PC-9 (cell line): ENCODE measurements at regions not wholly inside any gene's neighbourhood (a gene's known extent, or its start where the extent isn't known, plus 50 kb on each side); places are given as distances from the start of the nearest gene placed in this dataset.

Experiments used
- BruUV-seq: library from RNA; stranded (reverse); fragments of 400-500 nt; replicated peaks from 2 replicates; lab custom pipeline; 2021; lab: Mats Ljungman, UMichigan
- CTCF ChIA-PET: fragments of 300-600 bp; sonication (Branson Sonifier 250); formaldehyde crosslinking; loops from one replicate; lab custom pipeline; 2022; ENCODE audit warnings: antibody characterized with exemption; lab: Charles Lee
- POLR2A ChIA-PET: fragments of 300-600 bp; sonication (Branson Sonifier 250); formaldehyde crosslinking; loops from one replicate; lab custom pipeline; 2022; ENCODE audit warnings: antibody characterized with exemption; ENCODE audit not compliant: unreplicated experiment; lab: Charles Lee
- DNase-seq, 2 experiments: peaks; one replicate each; pipeline versions ENCODE4 v3.0.0 to v3.0.0-alpha.2; 2015 to 2022; ENCODE audit warnings: mixed read lengths in 1 of 2
- H2AFZ ChIP-seq: fragments of 200-600 bp; sonication (generic); 2 replicates; pipeline ENCODE4 v1.8.1; 2017; ENCODE audit warnings: antibody characterized with exemption
- H3F3A ChIP-seq: fragments of 200-600 bp; sonication (generic); 2 replicates; pipeline ENCODE4 v1.8.1; 2017; ENCODE audit warnings: antibody characterized with exemption, mild to moderate bottlenecking, low read depth; ENCODE audit not compliant: insufficient read depth
- H3K27ac ChIP-seq: fragments of 200-600 bp; sonication (generic); 2 replicates; pipeline ENCODE4 v1.6.1; 2016; ENCODE audit warnings: mixed run types
- H3K27me3 ChIP-seq: fragments of 200-600 bp; sonication (generic); 2 replicates; pipeline ENCODE4 v1.6.1; 2016; ENCODE audit warnings: low read depth, mixed run types; ENCODE audit not compliant: insufficient read depth
- H3K36me3 ChIP-seq: fragments of 200-600 bp; sonication (generic); 2 replicates; pipeline ENCODE4 v1.6.1; 2016; ENCODE audit warnings: low read depth, mixed run types
- H3K4me1 ChIP-seq: fragments of 200-600 bp; sonication (generic); replicated peaks from 2 replicates; pipeline ENCODE4 v1.6.1; 2016; ENCODE audit warnings: mixed run types; ENCODE audit not compliant: insufficient read depth
- H3K4me2 ChIP-seq: fragments of 200-600 bp; sonication (generic); 2 replicates; pipeline ENCODE4 v1.6.1; 2017; ENCODE audit warnings: mixed run types
- H3K4me3 ChIP-seq: fragments of 200-600 bp; sonication (generic); 2 replicates; pipeline ENCODE4 v1.6.1; 2016; ENCODE audit warnings: mixed run types
- H3K79me2 ChIP-seq: fragments of 200-600 bp; sonication (generic); 2 replicates; pipeline ENCODE4 v1.6.1; 2017; ENCODE audit warnings: low read depth, mixed run types
- H3K9me2 ChIP-seq: fragments of 200-600 bp; sonication (generic); 2 replicates; pipeline ENCODE4 v1.8.1; 2017; ENCODE audit warnings: mild to moderate bottlenecking; ENCODE audit not compliant: insufficient read depth
- H3K9me3 ChIP-seq: fragments of 200-600 bp; sonication (generic); 2 replicates; pipeline ENCODE4 v1.8.1; 2016; ENCODE audit warnings: low read depth; ENCODE audit not compliant: insufficient read depth
- H4K20me1 ChIP-seq: fragments of 200-600 bp; sonication (generic); 2 replicates; pipeline ENCODE4 v1.8.1; 2017; ENCODE audit not compliant: insufficient read depth
- EZH2 ChIP-seq: fragments of 200-600 bp; sonication (generic); IDR thresholded peaks from 2 replicates; pipeline ENCODE4 v1.8.0; 2017; ENCODE audit warnings: antibody characterized with exemption, low read depth
- intact Hi-C: fragments of 100-400 bp; cut with micrococcal nuclease; formaldehyde crosslinking; loops from one replicate; pipeline ENCODE4 v1.10.0; 2022; ENCODE audit not compliant: unreplicated experiment
- TF ChIP-seq, protein P1 (sequence below): fragments of 200-600 bp; sonication (generic); conservative IDR thresholded peaks from 2 replicates; pipeline ENCODE4 v1.6.1; 2017; ENCODE audit warnings: mixed run types, antibody characterized with exemption, mild to moderate bottlenecking, moderate library complexity

DNA sequence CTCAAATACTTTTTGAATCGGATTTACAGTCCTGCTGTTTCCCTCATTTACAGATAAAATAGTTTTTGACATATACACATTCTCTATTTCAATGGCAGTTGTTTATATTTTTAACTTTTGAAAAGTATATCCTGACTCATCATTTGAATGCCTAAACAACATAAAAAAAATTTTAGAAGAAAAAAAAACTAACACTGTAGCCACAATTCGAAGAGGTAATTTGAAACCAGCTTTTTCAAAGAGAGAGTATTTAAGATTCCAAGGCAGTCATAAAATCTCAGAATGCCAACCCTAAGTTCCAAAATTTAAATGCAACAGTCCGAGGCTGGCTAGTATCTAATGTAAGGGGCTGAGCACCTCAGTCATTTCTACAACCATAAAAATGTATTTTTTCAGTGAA, 626.8 kb downstream of the DNAH5 start:
- TF ChIP-seq, protein P1, sequence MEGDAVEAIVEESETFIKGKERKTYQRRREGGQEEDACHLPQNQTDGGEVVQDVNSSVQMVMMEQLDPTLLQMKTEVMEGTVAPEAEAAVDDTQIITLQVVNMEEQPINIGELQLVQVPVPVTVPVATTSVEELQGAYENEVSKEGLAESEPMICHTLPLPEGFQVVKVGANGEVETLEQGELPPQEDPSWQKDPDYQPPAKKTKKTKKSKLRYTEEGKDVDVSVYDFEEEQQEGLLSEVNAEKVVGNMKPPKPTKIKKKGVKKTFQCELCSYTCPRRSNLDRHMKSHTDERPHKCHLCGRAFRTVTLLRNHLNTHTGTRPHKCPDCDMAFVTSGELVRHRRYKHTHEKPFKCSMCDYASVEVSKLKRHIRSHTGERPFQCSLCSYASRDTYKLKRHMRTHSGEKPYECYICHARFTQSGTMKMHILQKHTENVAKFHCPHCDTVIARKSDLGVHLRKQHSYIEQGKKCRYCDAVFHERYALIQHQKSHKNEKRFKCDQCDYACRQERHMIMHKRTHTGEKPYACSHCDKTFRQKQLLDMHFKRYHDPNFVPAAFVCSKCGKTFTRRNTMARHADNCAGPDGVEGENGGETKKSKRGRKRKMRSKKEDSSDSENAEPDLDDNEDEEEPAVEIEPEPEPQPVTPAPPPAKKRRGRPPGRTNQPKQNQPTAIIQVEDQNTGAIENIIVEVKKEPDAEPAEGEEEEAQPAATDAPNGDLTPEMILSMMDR, result no peak
- TF ChIP-seq EZH2, result no peak
- Histone ChIP-seq H3F3A (no peaks in the 10 kb centered on the region), H3K4me2 (no peak overlapping the region), H3K4me1 (no peaks in the 10 kb centered on the region), H2AFZ (no peak overlapping the region), H3K9me2 (no peaks in the 10 kb centered on the region; the same call in 1 of the 2 replicates), H3K36me3 (no peaks in the 10 kb centered on the region), H3K79me2 (no peaks in the 10 kb centered on the region), H3K27ac (no peak overlapping the region), H3K9me3 (no peaks in the 10 kb centered on the region), H3K27me3 (no peaks in the 10 kb centered on the region), H3K4me3 (no peak overlapping the region), H4K20me1 (no peaks in the 10 kb centered on the region)
- intact Hi-C loops, result no loop called here
- no peak for DNase-seq
- no TSS peak for BruUV-seq
- POLR2A ChIA-PET, result interaction anchor here (0.7 kb wide), 1 partner anchor 137 kb away, joined by 9 read pairs; no protein-coding TSS in a partner anchor
- CTCF ChIA-PET, result no interaction called here

DNA sequence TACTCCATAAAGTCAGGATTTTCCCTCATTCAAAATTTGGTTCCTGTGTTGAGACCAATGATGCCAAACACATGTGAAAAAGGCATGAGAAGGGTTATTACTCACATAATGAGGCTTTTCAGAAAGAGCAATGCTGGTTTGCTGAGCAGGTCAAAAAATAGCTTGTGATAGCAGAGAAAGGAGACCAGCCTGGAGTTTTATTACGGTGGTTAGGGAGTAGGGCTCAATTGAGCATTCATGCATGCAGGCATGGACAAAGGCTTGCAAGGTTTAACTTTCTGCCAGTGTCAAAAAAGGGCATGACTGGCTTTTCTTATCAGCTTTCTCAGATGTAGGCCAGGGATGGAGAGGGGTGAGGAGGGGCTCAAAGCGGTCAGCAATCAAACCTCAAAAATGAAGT, 628.3 kb downstream of the DNAH5 start:
- CTCF ChIA-PET, result no interaction called here
- no peak for DNase-seq
- BruUV-seq, result no TSS peak
- POLR2A ChIA-PET, result no interaction called here
- TF ChIP-seq, protein P1, result no peak
- TF ChIP-seq EZH2, result no peak
- H3K27me3 ChIP-seq, result no peaks in the 10 kb centered on the region
- H3K4me3 ChIP-seq, result no peak overlapping the region
- no peaks in the 10 kb centered on the region for H3K36me3 ChIP-seq
- intact Hi-C loops, result no loop called here
- H3K9me2 ChIP-seq, result no peaks in the 10 kb centered on the region; the same call in 1 of the 2 replicates
- no peaks in the 10 kb centered on the region for H3K79me2 ChIP-seq
- no peak overlapping the region for H2AFZ ChIP-seq
- no peaks in the 10 kb centered on the region for H3K4me1 ChIP-seq
- H3K27ac ChIP-seq, result no peak overlapping the region
- H3F3A ChIP-seq, result no peaks in the 10 kb centered on the region
- H4K20me1 ChIP-seq, result no peaks in the 10 kb centered on the region
- no peaks in the 10 kb centered on the region; the same call in 1 of the 2 replicates for H3K9me3 ChIP-seq
- H3K4me2 ChIP-seq, result no peak overlapping the region

DNA sequence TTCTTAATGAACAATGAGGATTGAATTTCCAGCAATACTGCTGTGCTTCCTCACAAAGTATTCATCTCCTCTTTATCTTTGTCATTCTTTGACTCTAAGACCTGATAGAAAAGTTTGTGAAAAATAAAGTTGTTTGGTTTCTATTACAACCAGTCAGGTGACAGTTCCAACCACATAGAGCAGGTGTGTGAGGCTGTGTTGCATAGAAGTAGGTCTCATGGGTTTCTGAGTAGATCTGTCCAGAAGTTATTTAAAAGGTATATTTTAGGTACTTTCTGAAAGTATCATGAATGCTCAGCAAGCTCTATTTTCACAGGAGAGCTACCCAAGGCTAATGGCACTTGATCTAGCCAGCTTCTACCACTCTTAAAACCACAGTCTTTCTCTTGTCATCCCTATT, 637.0 kb downstream of the DNAH5 start:
- H3F3A ChIP-seq, result no peaks in the 10 kb centered on the region

More for the DNA sequence above, 637.0 kb downstream of the DNAH5 start:
- ChIA-PET POLR2A (no interaction called here), CTCF (no interaction called here)
- Histone ChIP-seq H2AFZ (no peak overlapping the region), H3K79me2 (no peaks in the 10 kb centered on the region), H3K27me3 (no peaks in the 10 kb centered on the region), H3K9me3 (no peaks in the 10 kb centered on the region; the same call in 1 of the 2 replicates), H3K4me3 (no peak overlapping the region), H3K4me1 (no peaks in the 10 kb centered on the region), H3K9me2 (no peaks in the 10 kb centered on the region), H4K20me1 (no peaks in the 10 kb centered on the region), H3K4me2 (no peak overlapping the region), H3K36me3 (no peaks in the 10 kb centered on the region), H3K27ac (no peak overlapping the region)
- intact Hi-C loops, result loop anchor here (5.0 kb wide), 1 partner anchor 70 kb away; no protein-coding TSS in a partner anchor
- no peak for DNase-seq
- TF ChIP-seq, protein P1, result no peak
- no peak for TF ChIP-seq EZH2
- BruUV-seq, result no TSS peak
